ENCODE measurements at regions not wholly inside any gene's neighbourhood (a gene's known extent, or its start where the extent isn't known, plus 50 kb on each side); places are given as distances from the start of the nearest gene placed in this dataset.
"Not testable (repeated sequence)": the region's sequence is repeated elsewhere in the genome, so short reads cannot be mapped to it uniquely, and the experiment has no call there.

DNA sequence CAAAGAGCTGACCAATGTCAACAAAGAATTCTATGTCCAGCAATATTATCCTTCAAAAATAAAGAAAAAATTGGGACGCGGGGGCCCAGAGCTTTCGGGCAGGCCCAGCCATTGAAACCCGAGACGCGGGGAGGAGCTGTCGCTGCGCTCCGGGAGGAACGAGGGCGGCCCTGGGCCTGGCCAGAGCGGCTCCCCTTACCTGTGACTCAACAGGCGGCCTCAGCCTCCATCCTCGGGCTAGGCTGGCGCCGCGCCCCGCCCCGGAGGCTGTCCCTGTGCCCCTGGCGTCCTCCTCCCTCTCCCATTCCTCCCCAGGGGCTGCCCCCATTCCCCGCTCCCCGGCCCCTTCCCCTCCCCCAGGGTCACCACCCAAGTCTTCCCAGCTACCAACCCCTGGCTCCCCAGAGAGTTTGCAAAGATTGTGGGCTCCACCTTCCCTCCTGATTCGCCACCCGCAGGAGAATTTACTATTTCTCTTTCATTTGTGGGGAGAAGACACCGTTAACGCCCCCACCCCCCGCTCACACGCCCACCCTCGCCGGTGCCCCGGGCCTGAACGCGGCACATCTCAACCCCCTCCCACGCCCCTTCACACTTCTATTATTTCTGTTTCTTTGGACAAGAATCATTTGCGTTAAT, 127.9 kb downstream of the ARRDC4 start:
- TF ChIP-seq, protein P1, sequence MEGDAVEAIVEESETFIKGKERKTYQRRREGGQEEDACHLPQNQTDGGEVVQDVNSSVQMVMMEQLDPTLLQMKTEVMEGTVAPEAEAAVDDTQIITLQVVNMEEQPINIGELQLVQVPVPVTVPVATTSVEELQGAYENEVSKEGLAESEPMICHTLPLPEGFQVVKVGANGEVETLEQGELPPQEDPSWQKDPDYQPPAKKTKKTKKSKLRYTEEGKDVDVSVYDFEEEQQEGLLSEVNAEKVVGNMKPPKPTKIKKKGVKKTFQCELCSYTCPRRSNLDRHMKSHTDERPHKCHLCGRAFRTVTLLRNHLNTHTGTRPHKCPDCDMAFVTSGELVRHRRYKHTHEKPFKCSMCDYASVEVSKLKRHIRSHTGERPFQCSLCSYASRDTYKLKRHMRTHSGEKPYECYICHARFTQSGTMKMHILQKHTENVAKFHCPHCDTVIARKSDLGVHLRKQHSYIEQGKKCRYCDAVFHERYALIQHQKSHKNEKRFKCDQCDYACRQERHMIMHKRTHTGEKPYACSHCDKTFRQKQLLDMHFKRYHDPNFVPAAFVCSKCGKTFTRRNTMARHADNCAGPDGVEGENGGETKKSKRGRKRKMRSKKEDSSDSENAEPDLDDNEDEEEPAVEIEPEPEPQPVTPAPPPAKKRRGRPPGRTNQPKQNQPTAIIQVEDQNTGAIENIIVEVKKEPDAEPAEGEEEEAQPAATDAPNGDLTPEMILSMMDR (conservative IDR thresholded peaks at IDR 0.05) = not testable (repeated sequence)
- not testable (repeated sequence) for TF ChIP-seq EZH2 (IDR thresholded peaks at IDR 0.05; ENCODE audit: low read depth)
